PC-9 (cell line): ENCODE measurements at regions not wholly inside any gene's neighbourhood (a gene's known extent, or its start where the extent isn't known, plus 50 kb on each side); places are given as distances from the start of the nearest gene placed in this dataset.

Experiments used
- EZH2 ChIP-seq: fragments of 200-600 bp; sonication (generic); IDR thresholded peaks from 2 replicates; pipeline ENCODE4 v1.8.0; 2017; ENCODE audit warnings: antibody characterized with exemption, low read depth
- TF ChIP-seq, protein P1 (sequence below): fragments of 200-600 bp; sonication (generic); conservative IDR thresholded peaks from 2 replicates; pipeline ENCODE4 v1.6.1; 2017; ENCODE audit warnings: mixed run types, antibody characterized with exemption, mild to moderate bottlenecking, moderate library complexity

DNA sequence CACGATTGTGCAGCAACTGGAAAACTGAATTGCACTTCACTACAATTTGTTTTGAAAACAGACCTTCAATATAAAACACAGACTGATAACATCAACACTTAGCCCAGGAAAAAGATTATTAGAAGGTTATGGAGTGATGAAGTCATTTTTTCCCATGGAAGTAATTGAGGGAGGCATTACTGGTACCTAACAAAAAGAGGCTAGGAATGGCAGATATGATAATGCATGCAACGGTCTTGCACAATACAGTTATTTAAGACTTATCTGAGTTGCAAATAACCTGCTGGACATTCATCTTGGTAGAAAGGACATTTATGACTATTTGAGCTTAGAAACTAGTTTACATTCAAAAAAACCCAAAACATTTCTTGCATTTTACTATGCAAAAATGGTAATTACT, 1031.9 kb downstream of the FAT4 start:
- TF ChIP-seq, protein P1, sequence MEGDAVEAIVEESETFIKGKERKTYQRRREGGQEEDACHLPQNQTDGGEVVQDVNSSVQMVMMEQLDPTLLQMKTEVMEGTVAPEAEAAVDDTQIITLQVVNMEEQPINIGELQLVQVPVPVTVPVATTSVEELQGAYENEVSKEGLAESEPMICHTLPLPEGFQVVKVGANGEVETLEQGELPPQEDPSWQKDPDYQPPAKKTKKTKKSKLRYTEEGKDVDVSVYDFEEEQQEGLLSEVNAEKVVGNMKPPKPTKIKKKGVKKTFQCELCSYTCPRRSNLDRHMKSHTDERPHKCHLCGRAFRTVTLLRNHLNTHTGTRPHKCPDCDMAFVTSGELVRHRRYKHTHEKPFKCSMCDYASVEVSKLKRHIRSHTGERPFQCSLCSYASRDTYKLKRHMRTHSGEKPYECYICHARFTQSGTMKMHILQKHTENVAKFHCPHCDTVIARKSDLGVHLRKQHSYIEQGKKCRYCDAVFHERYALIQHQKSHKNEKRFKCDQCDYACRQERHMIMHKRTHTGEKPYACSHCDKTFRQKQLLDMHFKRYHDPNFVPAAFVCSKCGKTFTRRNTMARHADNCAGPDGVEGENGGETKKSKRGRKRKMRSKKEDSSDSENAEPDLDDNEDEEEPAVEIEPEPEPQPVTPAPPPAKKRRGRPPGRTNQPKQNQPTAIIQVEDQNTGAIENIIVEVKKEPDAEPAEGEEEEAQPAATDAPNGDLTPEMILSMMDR = no peak
- TF ChIP-seq EZH2 = no peak
